ENCODE measurements at regions not wholly inside any gene's neighbourhood (a gene's known extent, or its start where the extent isn't known, plus 50 kb on each side); places are given as distances from the start of the nearest gene placed in this dataset.

GRCh38 chr3:86645756-86646155 is 345.2 kb downstream of the VGLL3 start:
- TF ChIP-seq, protein P1, sequence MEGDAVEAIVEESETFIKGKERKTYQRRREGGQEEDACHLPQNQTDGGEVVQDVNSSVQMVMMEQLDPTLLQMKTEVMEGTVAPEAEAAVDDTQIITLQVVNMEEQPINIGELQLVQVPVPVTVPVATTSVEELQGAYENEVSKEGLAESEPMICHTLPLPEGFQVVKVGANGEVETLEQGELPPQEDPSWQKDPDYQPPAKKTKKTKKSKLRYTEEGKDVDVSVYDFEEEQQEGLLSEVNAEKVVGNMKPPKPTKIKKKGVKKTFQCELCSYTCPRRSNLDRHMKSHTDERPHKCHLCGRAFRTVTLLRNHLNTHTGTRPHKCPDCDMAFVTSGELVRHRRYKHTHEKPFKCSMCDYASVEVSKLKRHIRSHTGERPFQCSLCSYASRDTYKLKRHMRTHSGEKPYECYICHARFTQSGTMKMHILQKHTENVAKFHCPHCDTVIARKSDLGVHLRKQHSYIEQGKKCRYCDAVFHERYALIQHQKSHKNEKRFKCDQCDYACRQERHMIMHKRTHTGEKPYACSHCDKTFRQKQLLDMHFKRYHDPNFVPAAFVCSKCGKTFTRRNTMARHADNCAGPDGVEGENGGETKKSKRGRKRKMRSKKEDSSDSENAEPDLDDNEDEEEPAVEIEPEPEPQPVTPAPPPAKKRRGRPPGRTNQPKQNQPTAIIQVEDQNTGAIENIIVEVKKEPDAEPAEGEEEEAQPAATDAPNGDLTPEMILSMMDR (IDR thresholded peaks at IDR 0.05): no peak
- no peak for TF ChIP-seq EZH2 (IDR thresholded peaks at IDR 0.05; ENCODE audit: borderline replicate concordance, insufficient read depth, low read depth, low read length, poor library complexity, severe bottlenecking)
- ChIA-PET CTCF (no interaction called here), POLR2A (no interaction called here)
- no peaks in the 10 kb centered on the region for H3K4me1 ChIP-seq (ENCODE audit: control insufficient read depth in 2 of 2, insufficient read depth in 2 of 2, low read length in 2 of 2)
- no peaks in the 10 kb centered on the region for H3K36me3 ChIP-seq (replicated peaks in 1 of 2; ENCODE audit: control extremely low read depth in 1 of 2, control insufficient read depth in 1 of 2, extremely low read depth in 1 of 2, insufficient read depth in 2 of 2, low read length in 1 of 2)
- ATAC-seq (ENCODE audit: low read depth) (no peak), DNase-seq (no peak)
- H3K27ac ChIP-seq (ENCODE audit: low read length in 2 of 2): no peak overlapping the region
- no peaks in the 10 kb centered on the region for H3K9me3 ChIP-seq (ENCODE audit: control extremely low read depth in 1 of 3, control insufficient read depth in 2 of 3, insufficient read depth in 1 of 3, low read length in 2 of 3)
- H3K9ac ChIP-seq (ENCODE audit: low read length): no peak overlapping the region
- Mint-ChIP-seq H3K27me3 (no peaks in the 10 kb centered on the region), H3K4me3 (no peak overlapping the region), H3K27ac (no peak overlapping the region), H3K9me3 (ENCODE audit: insufficient read depth) (no peaks in the 10 kb centered on the region), H3K4me1 (no peaks in the 10 kb centered on the region)
- no peaks in the 10 kb centered on the region for H4K20me1 ChIP-seq (ENCODE audit: control insufficient read depth, insufficient read depth, low read length, poor library complexity, severe bottlenecking)
- H3K79me2 ChIP-seq (ENCODE audit: control insufficient read depth, insufficient read depth, low read length): no peaks in the 10 kb centered on the region
- H3K4me2 ChIP-seq (replicated peaks; ENCODE audit: low read depth, low read length, poor library complexity, severe bottlenecking): no peak overlapping the region
- no peaks in the 10 kb centered on the region for H3K27me3 ChIP-seq (replicated peaks in 1 of 4; ENCODE audit: control extremely low read depth in 1 of 4, control insufficient read depth in 3 of 4, insufficient read depth in 4 of 4, low read length in 3 of 4)
- H2AFZ ChIP-seq (ENCODE audit: insufficient read depth, low read depth, low read length, poor library complexity, severe bottlenecking): no peak overlapping the region
- H3K4me3 ChIP-seq (ENCODE audit: control extremely low read depth in 1 of 5, extremely low read depth in 1 of 5, insufficient read depth in 1 of 5, low read depth in 2 of 5, low read length in 4 of 5): no peak overlapping the region
- intact Hi-C loops (cut with micrococcal nuclease): no loop called here
- no CpG with 5 or more reads among the region's 2 CpGs for WGBS (ENCODE audit: insufficient coverage)

- TF ChIP-seq, protein P1 (IDR thresholded peaks at IDR 0.05): no peak
- CTCF ChIA-PET: no interaction called here
- WGBS (ENCODE audit: insufficient coverage): 90% methylated on average over 2 of the region's 3 CpGs
These were observed 356.6 kb downstream of the VGLL3 start for GRCh38 chr3:86634361-86634760.

More at GRCh38 chr3:86634361-86634760, 356.6 kb downstream of the VGLL3 start:
- Histone ChIP-seq H3K79me2 (ENCODE audit: control insufficient read depth, insufficient read depth, low read length) (no peaks in the 10 kb centered on the region), H3K9ac (ENCODE audit: low read length) (no peak overlapping the region), H3K4me3 (ENCODE audit: control extremely low read depth in 1 of 5, extremely low read depth in 1 of 5, insufficient read depth in 1 of 5, low read depth in 2 of 5, low read length in 4 of 5) (no peak overlapping the region), H3K4me2 (replicated peaks; ENCODE audit: low read depth, low read length, poor library complexity, severe bottlenecking) (no peak overlapping the region), H3K27ac (ENCODE audit: low read length in 2 of 2) (no peak overlapping the region), H2AFZ (ENCODE audit: insufficient read depth, low read depth, low read length, poor library complexity, severe bottlenecking) (no peak overlapping the region), H3K9me3 (ENCODE audit: control extremely low read depth in 1 of 3, control insufficient read depth in 2 of 3, insufficient read depth in 1 of 3, low read length in 2 of 3) (no peaks in the 10 kb centered on the region), H3K36me3 (replicated peaks in 1 of 2; ENCODE audit: control extremely low read depth in 1 of 2, control insufficient read depth in 1 of 2, extremely low read depth in 1 of 2, insufficient read depth in 2 of 2, low read length in 1 of 2) (no peaks in the 10 kb centered on the region), H3K27me3 (replicated peaks in 1 of 4; ENCODE audit: control extremely low read depth in 1 of 4, control insufficient read depth in 3 of 4, insufficient read depth in 4 of 4, low read length in 3 of 4) (no peaks in the 10 kb centered on the region), H4K20me1 (ENCODE audit: control insufficient read depth, insufficient read depth, low read length, poor library complexity, severe bottlenecking) (no peaks in the 10 kb centered on the region), H3K4me1 (ENCODE audit: control insufficient read depth in 2 of 2, insufficient read depth in 2 of 2, low read length in 2 of 2) (no peaks in the 10 kb centered on the region)
- intact Hi-C loops (cut with micrococcal nuclease): no loop called here
- POLR2A ChIA-PET: no interaction called here
- no peak overlapping the region for H3K27ac Mint-ChIP-seq
- DNase-seq (no peak), ATAC-seq (ENCODE audit: low read depth) (no peak)
- no peaks in the 10 kb centered on the region for H3K4me1 Mint-ChIP-seq
- peaks cover 5% of the 10 kb centered on the region for H3K9me3 Mint-ChIP-seq (ENCODE audit: insufficient read depth)
- no peak overlapping the region for H3K4me3 Mint-ChIP-seq
- no peaks in the 10 kb centered on the region for H3K27me3 Mint-ChIP-seq
